Activated naive CD8-positive, alpha-beta T cell treated with anti-CD3 and anti-CD28 coated beads, Interleukin-2, amount 50 U/mL, for 24 hours (primary cell): ENCODE measurements at regions not wholly inside any gene's neighbourhood (a gene's known extent, or its start where the extent isn't known, plus 50 kb on each side); places are given as distances from the start of the nearest gene placed in this dataset.
"Not testable (repeated sequence)": the region's sequence is repeated elsewhere in the genome, so short reads cannot be mapped to it uniquely, and the experiment has no call there.

ENCODE experiments used
- ATAC-seq: fragments of 150-1000 bp; cut with Tn5 transposase; one replicate; pipeline ENCODE4 v1.10.0; 2021
- DNase-seq: peaks from one replicate; pipeline ENCODE4 v3.0.0; 2021
- H3K27ac Mint-ChIP-seq: one replicate; pipeline ENCODE4 v1.8.0; 2021; ENCODE audit warnings: mild to moderate bottlenecking, mixed read lengths
- H3K27me3 Mint-ChIP-seq: one replicate; pipeline ENCODE4 v1.8.0; 2021; ENCODE audit warnings: mixed read lengths
- H3K36me3 Mint-ChIP-seq: one replicate; pipeline ENCODE4 v1.8.0; 2021; ENCODE audit warnings: low read depth, mixed read lengths
- H3K4me1 Mint-ChIP-seq: one replicate; pipeline ENCODE4 v1.8.0; 2021; ENCODE audit warnings: mixed read lengths
- H3K4me3 Mint-ChIP-seq: one replicate; pipeline ENCODE4 v1.8.0; 2021; ENCODE audit warnings: mild to moderate bottlenecking, moderate library complexity, mixed read lengths
- H3K9me3 Mint-ChIP-seq: one replicate; pipeline ENCODE4 v1.8.0; 2021; ENCODE audit warnings: mixed read lengths

GRCh38 chr2:89833780-89834117 is 1142.3 kb downstream of the RPIA start:
- no peak for ATAC-seq
- Mint-ChIP-seq H3K9me3 (peaks cover 21% of the 10 kb centered on the region), H3K27ac (no peak overlapping the region), H3K4me3 (no peak overlapping the region), H3K4me1 (no peaks in the 10 kb centered on the region), H3K36me3 (peaks cover 57% of the 10 kb centered on the region), H3K27me3 (no peaks in the 10 kb centered on the region)
- DNase-seq = no peak

- peaks cover 21% of the 10 kb centered on the region for H3K9me3 Mint-ChIP-seq
- no peak overlapping the region for H3K4me3 Mint-ChIP-seq
These were observed 1142.8 kb downstream of the RPIA start for GRCh38 chr2:89834306-89834705.

GRCh38 chr2:89836326-89836725 is 1144.9 kb downstream of the RPIA start:
- peak; percentile 56 for ATAC-seq
- Mint-ChIP-seq H3K9me3 (peaks cover 27% of the 10 kb centered on the region), H3K36me3 (peaks cover 47% of the 10 kb centered on the region)
- not testable (repeated sequence) for H3K27me3 Mint-ChIP-seq, H3K27ac Mint-ChIP-seq, H3K4me1 Mint-ChIP-seq, DNase-seq, H3K4me3 Mint-ChIP-seq

More at GRCh38 chr2:89834306-89834705, 1142.8 kb downstream of the RPIA start:
- peaks cover 53% of the 10 kb centered on the region for H3K36me3 Mint-ChIP-seq
- H3K27me3 Mint-ChIP-seq = no peaks in the 10 kb centered on the region
- ATAC-seq (no peak), DNase-seq (no peak)
- no peak overlapping the region for H3K27ac Mint-ChIP-seq
- H3K4me1 Mint-ChIP-seq = no peaks in the 10 kb centered on the region

GRCh38 chr2:89837962-89838625 is 1146.6 kb downstream of the RPIA start:
- peak; percentile 29 for ATAC-seq
- Mint-ChIP-seq H3K27me3 (no peaks in the 10 kb centered on the region), H3K36me3 (peaks cover 35% of the 10 kb centered on the region), H3K4me1 (peaks cover 4% of the 10 kb centered on the region), H3K9me3 (peaks cover 33% of the 10 kb centered on the region), H3K27ac (no peak overlapping the region), H3K4me3 (no peak overlapping the region)
- no peak for DNase-seq

GRCh38 chr2:89840175-89840574 is 1148.7 kb downstream of the RPIA start:
- not testable (repeated sequence) for DNase-seq, ATAC-seq, H3K27ac Mint-ChIP-seq, H3K4me1 Mint-ChIP-seq, H3K27me3 Mint-ChIP-seq, H3K4me3 Mint-ChIP-seq
- Mint-ChIP-seq H3K9me3 (peaks cover 32% of the 10 kb centered on the region), H3K36me3 (peaks cover 29% of the 10 kb centered on the region)

- H3K4me1 Mint-ChIP-seq, H3K4me3 Mint-ChIP-seq, DNase-seq, H3K27ac Mint-ChIP-seq, H3K27me3 Mint-ChIP-seq: not testable (repeated sequence)
- ATAC-seq = peak; percentile 38
- peaks cover 23% of the 10 kb centered on the region for H3K36me3 Mint-ChIP-seq
- peaks cover 24% of the 10 kb centered on the region for H3K9me3 Mint-ChIP-seq
These were observed 1149.5 kb downstream of the RPIA start for GRCh38 chr2:89840781-89841475.

GRCh38 chr2:89841476-89841840 is 1150.0 kb downstream of the RPIA start:
- peaks cover 18% of the 10 kb centered on the region for H3K36me3 Mint-ChIP-seq
- no peaks in the 10 kb centered on the region for H3K27me3 Mint-ChIP-seq
- no peak overlapping the region for H3K27ac Mint-ChIP-seq
- DNase-seq (no peak), ATAC-seq (no peak)
- H3K4me1 Mint-ChIP-seq = peaks cover 4% of the 10 kb centered on the region
- H3K4me3 Mint-ChIP-seq = no peak overlapping the region
- peaks cover 19% of the 10 kb centered on the region for H3K9me3 Mint-ChIP-seq

- no peak for DNase-seq
- Mint-ChIP-seq H3K9me3 (peaks cover 12% of the 10 kb centered on the region), H3K4me1 (peaks cover 4% of the 10 kb centered on the region), H3K27me3 (no peaks in the 10 kb centered on the region), H3K4me3 (no peak overlapping the region), H3K36me3 (peaks cover 11% of the 10 kb centered on the region), H3K27ac (no peak overlapping the region)
- no peak for ATAC-seq
These were observed 1150.9 kb downstream of the RPIA start for GRCh38 chr2:89842180-89842908.

- Mint-ChIP-seq H3K36me3 (peaks cover 9% of the 10 kb centered on the region), H3K4me1 (peaks cover 4% of the 10 kb centered on the region), H3K4me3 (no peak overlapping the region), H3K27me3 (no peaks in the 10 kb centered on the region), H3K9me3 (peaks cover 12% of the 10 kb centered on the region), H3K27ac (no peak overlapping the region)
- no peak for DNase-seq
- peak; percentile 15 for ATAC-seq
These were observed 1152.9 kb downstream of the RPIA start for GRCh38 chr2:89844221-89844943.

GRCh38 chr2:89845532-89845931 is 1154.1 kb downstream of the RPIA start:
- peaks cover 5% of the 10 kb centered on the region for H3K36me3 Mint-ChIP-seq
- no peaks in the 10 kb centered on the region for H3K27me3 Mint-ChIP-seq
- ATAC-seq (no peak), DNase-seq (no peak)
- no peak overlapping the region for H3K4me3 Mint-ChIP-seq
- H3K4me1 Mint-ChIP-seq = peaks cover 4% of the 10 kb centered on the region
- peaks cover 12% of the 10 kb centered on the region for H3K9me3 Mint-ChIP-seq
- no peak overlapping the region for H3K27ac Mint-ChIP-seq

- Mint-ChIP-seq H3K4me3 (no peak overlapping the region), H3K36me3 (no peaks in the 10 kb centered on the region), H3K27me3 (no peaks in the 10 kb centered on the region), H3K27ac (no peak overlapping the region), H3K4me1 (no peaks in the 10 kb centered on the region), H3K9me3 (no peaks in the 10 kb centered on the region)
- no peak for ATAC-seq
- no peak for DNase-seq
These were observed 1156.6 kb downstream of the RPIA start for GRCh38 chr2:89848114-89848513.

GRCh38 chr2:89848763-89849368 is 1157.4 kb downstream of the RPIA start:
- Mint-ChIP-seq H3K27ac (no peak overlapping the region), H3K4me1 (no peaks in the 10 kb centered on the region), H3K27me3 (no peaks in the 10 kb centered on the region), H3K36me3 (no peaks in the 10 kb centered on the region), H3K9me3 (no peaks in the 10 kb centered on the region), H3K4me3 (no peak overlapping the region)
- DNase-seq (no peak), ATAC-seq (no peak)

GRCh38 chr2:89849731-89850130 is 1158.3 kb downstream of the RPIA start:
- no peak overlapping the region for H3K27ac Mint-ChIP-seq
- H3K36me3 Mint-ChIP-seq = no peaks in the 10 kb centered on the region
- DNase-seq (no peak), ATAC-seq (no peak)
- H3K4me1 Mint-ChIP-seq = no peaks in the 10 kb centered on the region
- no peaks in the 10 kb centered on the region for H3K27me3 Mint-ChIP-seq
- no peak overlapping the region for H3K4me3 Mint-ChIP-seq
- no peaks in the 10 kb centered on the region for H3K9me3 Mint-ChIP-seq

- H3K4me1 Mint-ChIP-seq = no peaks in the 10 kb centered on the region
- no peaks in the 10 kb centered on the region for H3K27me3 Mint-ChIP-seq
- no peaks in the 10 kb centered on the region for H3K36me3 Mint-ChIP-seq
- H3K4me3 Mint-ChIP-seq = no peak overlapping the region
- H3K27ac Mint-ChIP-seq = no peak overlapping the region
- ATAC-seq (no peak), DNase-seq (no peak)
- H3K9me3 Mint-ChIP-seq = no peaks in the 10 kb centered on the region
These were observed 1159.0 kb downstream of the RPIA start for GRCh38 chr2:89850481-89850880.
